ENCODE measurements at regions not wholly inside any gene's neighbourhood (a gene's known extent, or its start where the extent isn't known, plus 50 kb on each side); places are given as distances from the start of the nearest gene placed in this dataset.

DNA sequence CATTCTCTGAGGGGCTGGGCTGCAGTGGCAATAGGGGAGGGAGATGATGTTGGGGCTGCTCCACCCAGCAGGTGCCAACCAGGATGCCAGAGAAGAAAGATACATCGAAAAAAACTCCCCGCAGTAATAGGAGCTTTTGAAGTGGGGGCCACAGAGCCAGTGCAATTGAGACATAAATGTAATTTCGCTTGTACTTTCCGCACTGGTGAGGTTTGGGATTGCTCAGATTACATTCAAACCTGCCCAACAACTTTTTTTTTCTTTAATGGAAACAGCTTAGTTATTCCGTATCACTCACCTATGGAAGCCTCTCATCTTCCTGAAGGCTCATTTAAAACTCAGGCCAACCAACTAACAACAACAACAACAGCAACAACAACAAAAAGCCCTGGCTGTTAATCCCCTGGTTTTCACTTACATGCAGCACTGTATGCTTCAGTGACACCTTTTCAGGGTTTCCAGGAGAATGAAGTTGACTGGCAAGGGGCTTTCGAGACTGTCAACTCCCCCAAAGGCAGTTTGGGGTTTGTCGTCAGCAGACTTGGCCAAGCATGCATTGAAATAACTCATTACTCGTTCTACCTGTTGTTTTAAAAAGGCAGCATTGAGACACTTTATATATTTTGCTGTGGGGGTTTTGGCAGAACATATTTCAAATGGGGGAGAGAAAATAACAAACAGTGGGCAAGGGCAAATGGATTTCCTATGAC lies 163.8 kb downstream of the EBLN2 start:
- FAIRE-seq (no peak), DNase-seq (ENCODE audit: low read depth in 1 of 2, low spot score in 2 of 2) (no peak)
- H2BK15ac ChIP-seq (ENCODE audit: low read length) = no peak overlapping the region
- no peak overlapping the region for H2BK5ac ChIP-seq (ENCODE audit: low read depth, low read length)
- no peak overlapping the region for H4K8ac ChIP-seq (ENCODE audit: extremely low read depth, insufficient read depth, low read length)
- WGBS, 2 experiments (ENCODE audit: extremely low coverage in 1 of 2, insufficient coverage in 1 of 2, insufficient read length in 1 of 2, insufficient replicate concordance in 2 of 2, low coverage in 1 of 2, low lambda C conversion rate in 2 of 2, missing lambda C conversion rate in 1 of 2) = 87% methylated on average over 8 of the region's 8 CpGs; no CpG with 5 or more reads in 1 of the 2 experiments
- no peaks in the 10 kb centered on the region for H3K27me3 ChIP-seq (replicated peaks in 1 of 4; ENCODE audit: control insufficient read depth in 3 of 4, extremely low read depth in 1 of 4, insufficient read depth in 3 of 4, low read length in 3 of 4)
- no peak overlapping the region for H2BK20ac ChIP-seq (ENCODE audit: low read length)
- H3K79me2 ChIP-seq (ENCODE audit: control insufficient read depth in 1 of 2, insufficient read depth in 2 of 2, low read length in 2 of 2) = no peaks in the 10 kb centered on the region
- H3K27ac ChIP-seq (ENCODE audit: low read depth, low read length) = no peak overlapping the region
- ChIA-PET CTCF (ENCODE audit: partially characterized antibody) (interaction anchor here (0.8 to 1.3 kb wide), 4 partner anchors 11 to 124 kb away, joined by 3 read pairs; no protein-coding TSS in a partner anchor), POLR2A (ENCODE audit: partially characterized antibody) (no interaction called here)
- peaks cover 0 to 6% (median 0%) of the 10 kb centered on the region in 4 experiments; a peak in 1 of 7 replicates for H3K4me1 ChIP-seq (replicated peaks in 1 of 4; ENCODE audit: control insufficient read depth in 3 of 4, insufficient read depth in 4 of 4, low read length in 3 of 4)
- no peak overlapping the region for H3K23ac ChIP-seq (ENCODE audit: insufficient read length)
- no peak overlapping the region for H3K4me2 ChIP-seq (ENCODE audit: insufficient read depth in 1 of 2, low read depth in 2 of 2, low read length in 2 of 2)
- no peak overlapping the region for H3K18ac ChIP-seq (ENCODE audit: extremely low read depth, low read length)
- TF ChIP-seq RAD21 (IDR thresholded peaks at IDR 0.05 in 1 of 2, conservative IDR thresholded peaks at IDR 0.05 in 1 of 2; ENCODE audit: low read depth in 2 of 2, low read length in 2 of 2) (no peak), SAP30 (IDR thresholded peaks at IDR 0.05; ENCODE audit: insufficient read depth, insufficient replicate concordance, low read length) (no peak), SIX5 (IDR thresholded peaks at IDR 0.05; ENCODE audit: low read depth, low read length) (no peak), RBBP5 (IDR thresholded peaks at IDR 0.05; ENCODE audit: borderline replicate concordance, low read depth, low read length) (no peak), CTBP2 (IDR thresholded peaks at IDR 0.05; ENCODE audit: borderline replicate concordance, insufficient read depth, insufficient read length, low read length) (no peak), SP2 (IDR thresholded peaks at IDR 0.05; ENCODE audit: low read length) (no peak), RXRA (IDR thresholded peaks at IDR 0.05; ENCODE audit: insufficient read depth, low read depth, low read length) (no peak)
- TF ChIP-seq, protein P1, sequence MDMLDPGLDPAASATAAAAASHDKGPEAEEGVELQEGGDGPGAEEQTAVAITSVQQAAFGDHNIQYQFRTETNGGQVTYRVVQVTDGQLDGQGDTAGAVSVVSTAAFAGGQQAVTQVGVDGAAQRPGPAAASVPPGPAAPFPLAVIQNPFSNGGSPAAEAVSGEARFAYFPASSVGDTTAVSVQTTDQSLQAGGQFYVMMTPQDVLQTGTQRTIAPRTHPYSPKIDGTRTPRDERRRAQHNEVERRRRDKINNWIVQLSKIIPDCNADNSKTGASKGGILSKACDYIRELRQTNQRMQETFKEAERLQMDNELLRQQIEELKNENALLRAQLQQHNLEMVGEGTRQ (IDR thresholded peaks at IDR 0.05; ENCODE audit: low read length) = no peak
- H4K20me1 ChIP-seq (replicated peaks in 1 of 2; ENCODE audit: control insufficient read depth in 1 of 2, insufficient read depth in 2 of 2, low read length in 2 of 2) = no peaks in the 10 kb centered on the region
- H3K36me3 ChIP-seq (ENCODE audit: control insufficient read depth in 2 of 4, insufficient read depth in 4 of 4, low read length in 3 of 4) = no peaks in the 10 kb centered on the region
- no peak overlapping the region for H3K56ac ChIP-seq (replicated peaks; ENCODE audit: insufficient read length, low read depth, low read length)
- no peak overlapping the region for H3K4me3 ChIP-seq (ENCODE audit: extremely low read depth in 1 of 4, insufficient read depth in 2 of 4, low read depth in 3 of 4, low read length in 4 of 4)
- no peak overlapping the region for H2BK12ac ChIP-seq (ENCODE audit: low read depth, low read length)
- H4K91ac ChIP-seq (replicated peaks; ENCODE audit: insufficient read length, low read length) = no peak overlapping the region
- H4K5ac ChIP-seq (ENCODE audit: insufficient read length, low read depth, low read length) = no peak overlapping the region
- H3K23me2 ChIP-seq (ENCODE audit: low read depth, low read length) = no peaks in the 10 kb centered on the region; the same call in 1 of the 2 replicates
- H3K79me1 ChIP-seq (ENCODE audit: low read depth, low read length) = no peaks in the 10 kb centered on the region
- no peak overlapping the region for H2BK120ac ChIP-seq (replicated peaks; ENCODE audit: low read depth, low read length)
- H3K9me3 ChIP-seq (ENCODE audit: insufficient read depth in 2 of 2, low read depth in 1 of 2, low read length in 1 of 2) = no peaks in the 10 kb centered on the region
- no peak overlapping the region for H3K9ac ChIP-seq (replicated peaks in 1 of 4; ENCODE audit: extremely low read depth in 1 of 4, low read depth in 3 of 4, low read length in 3 of 4)
- H3K4ac ChIP-seq (replicated peaks; ENCODE audit: insufficient read length, low read depth, low read length) = no peak overlapping the region
- H2AFZ ChIP-seq (ENCODE audit: low read length) = no peak overlapping the region
- no peak overlapping the region for H2AK5ac ChIP-seq (ENCODE audit: low read depth, low read length)
- H3K14ac ChIP-seq (ENCODE audit: insufficient read length) = no peak overlapping the region
